ENCODE measurements at regions not wholly inside any gene's neighbourhood (a gene's known extent, or its start where the extent isn't known, plus 50 kb on each side); places are given as distances from the start of the nearest gene placed in this dataset.

DNA sequence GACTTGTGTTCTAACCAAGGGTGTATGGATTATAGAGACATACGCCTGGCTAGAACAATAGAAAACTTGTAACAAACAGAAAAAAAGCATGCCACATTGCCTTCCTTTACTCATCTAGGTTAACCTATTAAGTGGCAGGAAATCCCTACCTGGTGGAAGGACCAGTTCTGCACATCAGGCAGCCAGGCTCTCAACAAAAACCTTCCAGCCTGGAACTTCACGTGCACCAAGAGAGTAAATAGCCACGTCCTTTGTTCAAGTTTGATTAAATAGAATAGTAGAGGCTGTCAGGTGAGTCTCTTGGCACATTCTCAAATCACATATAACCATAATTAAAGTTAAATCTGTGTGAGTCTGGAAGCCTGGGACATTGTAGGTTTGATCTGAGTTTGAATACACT is 85.0 kb upstream of the DPH6 start:
- Histone ChIP-seq H2BK20ac (ENCODE audit: low read depth, low read length) (no peak overlapping the region), H3K18ac (ENCODE audit: low read depth, low read length) (no peak overlapping the region), H3K23ac (ENCODE audit: low read depth, low read length) (no peak overlapping the region), H3K36me3 (ENCODE audit: control insufficient read depth, insufficient read depth, low read length) (no peaks in the 10 kb centered on the region), H2BK15ac (ENCODE audit: low read depth, low read length) (no peak overlapping the region), H2BK120ac (ENCODE audit: low read depth, low read length) (no peak overlapping the region), H3K79me1 (ENCODE audit: low read depth in 1 of 2, low read length in 2 of 2) (no peaks in the 10 kb centered on the region), H3K14ac (replicated peaks; ENCODE audit: low read depth, low read length) (no peak overlapping the region), H3K4me3 (ENCODE audit: insufficient read depth, low read depth, low read length) (no peak overlapping the region), H3K4me1 (ENCODE audit: control insufficient read depth, insufficient read depth, low read length) (peaks cover 8% of the 10 kb centered on the region), H4K20me1 (ENCODE audit: insufficient read depth, low read length) (no peaks in the 10 kb centered on the region), H3K27me3 (ENCODE audit: control insufficient read depth, insufficient read depth, low read length) (no peaks in the 10 kb centered on the region), H3K56ac (ENCODE audit: extremely low read depth, insufficient read depth, low read length) (no peak overlapping the region), H3K27ac (ENCODE audit: insufficient read depth, low read length) (no peak overlapping the region), H4K91ac (ENCODE audit: insufficient read depth, low read depth, low read length) (no peak overlapping the region), H3K9ac (ENCODE audit: low read depth, low read length) (no peak overlapping the region), H4K8ac (ENCODE audit: low read depth in 2 of 2, low read length in 2 of 2) (no peak overlapping the region), H3K9me3 (ENCODE audit: control insufficient read depth, insufficient read depth, low read length) (no peaks in the 10 kb centered on the region), H2AFZ (replicated peaks; ENCODE audit: low read length, poor library complexity) (no peak overlapping the region), H2AK5ac (ENCODE audit: low read depth, low read length) (no peak overlapping the region), H2BK5ac (ENCODE audit: low read depth, low read length, poor library complexity, severe bottlenecking) (no peak overlapping the region), H3K4me2 (ENCODE audit: low read depth, low read length) (no peak overlapping the region), H3K9me1 (ENCODE audit: insufficient read depth, low read length) (no peaks in the 10 kb centered on the region; the same call in 1 of the 2 replicates), H4K5ac (ENCODE audit: low read depth, low read length) (no peak overlapping the region), H2AK9ac (replicated peaks; ENCODE audit: low read depth, low read length, poor library complexity) (no peak overlapping the region), H3K4ac (ENCODE audit: low read depth, low read length) (no peak overlapping the region)
- ChIA-PET CTCF (no interaction called here), POLR2A (ENCODE audit: unreplicated experiment) (no interaction called here)
- no TSS peak for BruUV-seq (replicated peaks)
- intact Hi-C loops (cut with micrococcal nuclease), result no loop called here
- dilution Hi-C loops (cut with HindIII; ENCODE audit: low sequenced_read_pairs, unreplicated experiment), result no loop called here
- TF ChIP-seq NFE2L2 (IDR thresholded peaks at IDR 0.05; ENCODE audit: low read depth, low read length), result no peak
- TF ChIP-seq BHLHE40 (IDR thresholded peaks at IDR 0.05; ENCODE audit: low read depth, low read length), result no peak
- ATAC-seq (ENCODE audit: low read depth), result no peak
- in situ Hi-C loops (cut with MboI; ENCODE audit: low sequenced_read_pairs), result no loop called here
- DNase-seq, result no peak
- no CpG with 5 or more reads among the region's 3 CpGs for WGBS, 2 experiments (ENCODE audit: extremely low coverage in 2 of 2, insufficient read length in 1 of 2)

All from IMR-90 (cell line).